HG02678 (cell line): ENCODE measurements at regions not wholly inside any gene's neighbourhood (a gene's known extent, or its start where the extent isn't known, plus 50 kb on each side); places are given as distances from the start of the nearest gene placed in this dataset.

Source experiments
- ATAC-seq: cut with Tn5 transposase; IDR thresholded peaks from one replicate; pipeline ENCODE4 v1.9.1; 2021; ENCODE audit warnings: mild to moderate bottlenecking, moderate library complexity; ENCODE audit not compliant: unreplicated experiment

GRCh38 chr13:107361666-107362065 lies 793.7 kb upstream of the ARGLU1 start:
- ATAC-seq: no peak

- no peak for ATAC-seq
Measured at GRCh38 chr13:107360010-107360409, 792.1 kb upstream of the ARGLU1 start.

GRCh38 chr13:107358866-107359265 lies 790.9 kb upstream of the ARGLU1 start:
- no peak for ATAC-seq

- ATAC-seq: no peak
Measured at GRCh38 chr13:107351305-107351704, 783.4 kb upstream of the ARGLU1 start.

GRCh38 chr13:107348925-107349324 lies 781.0 kb upstream of the ARGLU1 start:
- no peak for ATAC-seq

GRCh38 chr13:107348471-107348870 lies 780.5 kb upstream of the ARGLU1 start:
- ATAC-seq: no peak

GRCh38 chr13:107347641-107348369 lies 779.9 kb upstream of the ARGLU1 start:
- no peak for ATAC-seq

GRCh38 chr13:107342747-107343146 lies 774.8 kb upstream of the ARGLU1 start:
- no peak for ATAC-seq

- ATAC-seq: no peak
Measured at GRCh38 chr13:107339209-107339608, 771.3 kb upstream of the ARGLU1 start.

- no peak for ATAC-seq
Measured at GRCh38 chr13:107332188-107332587, 764.3 kb upstream of the ARGLU1 start.

- no peak for ATAC-seq
Measured at GRCh38 chr13:107331359-107331758, 763.4 kb upstream of the ARGLU1 start.

- ATAC-seq: no peak
Measured at GRCh38 chr13:107330484-107330883, 762.5 kb upstream of the ARGLU1 start.

GRCh38 chr13:107329991-107330390 lies 762.1 kb upstream of the ARGLU1 start:
- ATAC-seq: no peak

- no peak for ATAC-seq
Measured at GRCh38 chr13:107324416-107325204, 756.7 kb upstream of the ARGLU1 start.

- ATAC-seq: no peak
Measured at GRCh38 chr13:107322228-107322627, 754.3 kb upstream of the ARGLU1 start.

- no peak for ATAC-seq
Measured at GRCh38 chr13:107305178-107305577, 737.2 kb upstream of the ARGLU1 start.

GRCh38 chr13:107301724-107302374 lies 733.9 kb upstream of the ARGLU1 start:
- ATAC-seq: no peak

- ATAC-seq: no peak
Measured at GRCh38 chr13:107299717-107300116, 731.8 kb upstream of the ARGLU1 start.

GRCh38 chr13:107296804-107297203 lies 728.9 kb upstream of the ARGLU1 start:
- ATAC-seq: no peak

GRCh38 chr13:107295416-107296140 lies 727.6 kb upstream of the ARGLU1 start:
- no peak for ATAC-seq

- ATAC-seq: no peak
Measured at GRCh38 chr13:107293924-107294323, 726.0 kb upstream of the ARGLU1 start.
